ENCODE measurements at regions not wholly inside any gene's neighbourhood (a gene's known extent, or its start where the extent isn't known, plus 50 kb on each side); places are given as distances from the start of the nearest gene placed in this dataset.

GRCh38 chr3:14252321-14253021 is 73.9 kb downstream of the LSM3 start:
- H4K20me1 ChIP-seq (replicated peaks; ENCODE audit: control insufficient read depth, extremely low read depth, insufficient read depth, low read length): no peaks in the 10 kb centered on the region
- H3K9ac ChIP-seq (replicated peaks; ENCODE audit: extremely low read depth, insufficient read depth, low read length): no peak overlapping the region
- no peak overlapping the region for H3K27ac ChIP-seq (ENCODE audit: insufficient read depth, low read depth, low read length)
- H3K79me2 ChIP-seq (ENCODE audit: control insufficient read depth, insufficient read depth, low read length): no peaks in the 10 kb centered on the region
- H3K4me3 ChIP-seq (replicated peaks in 1 of 3; ENCODE audit: insufficient read depth in 1 of 3, low read depth in 1 of 3, low read length in 3 of 3): no peak overlapping the region
- no peaks in the 10 kb centered on the region for H3K4me1 ChIP-seq (ENCODE audit: control insufficient read depth, extremely low read depth, insufficient read depth, low read length)
- H3K36me3 ChIP-seq (ENCODE audit: control insufficient read depth in 2 of 2, extremely low read depth in 1 of 2, insufficient read depth in 2 of 2, low read length in 2 of 2): no peaks in the 10 kb centered on the region
- DNase-seq (ENCODE audit: low read depth, low spot score): no peak
- H2AFZ ChIP-seq (ENCODE audit: low read depth, low read length): no peak overlapping the region
- no peak for FAIRE-seq
- peaks cover 0 to 2% of the 10 kb centered on the region in 2 experiments for H3K27me3 ChIP-seq (ENCODE audit: control insufficient read depth in 2 of 2, insufficient read depth in 2 of 2, low read length in 2 of 2)
- H3K9me3 ChIP-seq (replicated peaks; ENCODE audit: control insufficient read depth, insufficient read depth, low read length): no peaks in the 10 kb centered on the region
- TF ChIP-seq POLR2AphosphoS5 (IDR thresholded peaks at IDR 0.05; ENCODE audit: insufficient read depth, low read depth, low read length) (no peak), GATA2 (IDR thresholded peaks at IDR 0.05; ENCODE audit: insufficient read depth, insufficient read length, low read depth, low read length) (no peak), MYC (IDR thresholded peaks at IDR 0.05; ENCODE audit: low read depth, low read length) (no peak)
- ChIA-PET CTCF (interaction anchor here (1.3 to 1.6 kb wide), 2 partner anchors 9 to 356 kb away, joined by 5 to 6 read pairs; no protein-coding TSS in a partner anchor), POLR2A (no interaction called here)
- BruUV-seq (replicated peaks): no TSS peak
- dilution Hi-C loops (cut with MboI; ENCODE audit: extremely low pct_ligation_motif_present, low sequenced_read_pairs): no loop called here
- intact Hi-C loops (cut with micrococcal nuclease): no loop called here
- no peak overlapping the region for H3K4me2 ChIP-seq (ENCODE audit: insufficient read depth, low read length)
- no peaks in the 10 kb centered on the region for H3K9me1 ChIP-seq (replicated peaks; ENCODE audit: control insufficient read depth, extremely low read depth, insufficient read depth, low read length)

GRCh38 chr3:14253022-14253706 is 74.5 kb downstream of the LSM3 start:
- POLR2A ChIA-PET: no interaction called here
- no peak for DNase-seq (ENCODE audit: low read depth, low spot score)

More at GRCh38 chr3:14253022-14253706, 74.5 kb downstream of the LSM3 start:
- H3K4me2 ChIP-seq (ENCODE audit: insufficient read depth, low read length): no peak overlapping the region
- dilution Hi-C loops (cut with MboI; ENCODE audit: extremely low pct_ligation_motif_present, low sequenced_read_pairs): no loop called here
- no peak for FAIRE-seq
- BruUV-seq (replicated peaks): no TSS peak
- no peak overlapping the region for H2AFZ ChIP-seq (ENCODE audit: low read depth, low read length)
- no peaks in the 10 kb centered on the region for H3K36me3 ChIP-seq (ENCODE audit: control insufficient read depth in 2 of 2, extremely low read depth in 1 of 2, insufficient read depth in 2 of 2, low read length in 2 of 2)
- H3K9me3 ChIP-seq (replicated peaks; ENCODE audit: control insufficient read depth, insufficient read depth, low read length): no peaks in the 10 kb centered on the region
- no peak overlapping the region for H3K27ac ChIP-seq (ENCODE audit: insufficient read depth, low read depth, low read length)
- no peak overlapping the region for H3K4me3 ChIP-seq (replicated peaks in 1 of 3; ENCODE audit: insufficient read depth in 1 of 3, low read depth in 1 of 3, low read length in 3 of 3)
- CTCF ChIA-PET: no interaction called here
- H4K20me1 ChIP-seq (replicated peaks; ENCODE audit: control insufficient read depth, extremely low read depth, insufficient read depth, low read length): no peaks in the 10 kb centered on the region
- H3K79me2 ChIP-seq (ENCODE audit: control insufficient read depth, insufficient read depth, low read length): no peaks in the 10 kb centered on the region
- intact Hi-C loops (cut with micrococcal nuclease): no loop called here
- peaks cover 0 to 2% of the 10 kb centered on the region in 2 experiments for H3K27me3 ChIP-seq (ENCODE audit: control insufficient read depth in 2 of 2, insufficient read depth in 2 of 2, low read length in 2 of 2)
- no peak for TF ChIP-seq FOS (IDR thresholded peaks at IDR 0.05; ENCODE audit: borderline replicate concordance, insufficient read depth, low read length)
- no peak for TF ChIP-seq MAX (IDR thresholded peaks at IDR 0.05; ENCODE audit: insufficient read depth, insufficient read length)
- no peak for TF ChIP-seq POLR2AphosphoS5 (IDR thresholded peaks at IDR 0.05; ENCODE audit: insufficient read depth, low read depth, low read length)
- no peak for TF ChIP-seq POLR2A (IDR thresholded peaks at IDR 0.05; ENCODE audit: low read depth, low read length)
- no peak for TF ChIP-seq JUN (IDR thresholded peaks at IDR 0.05; ENCODE audit: borderline replicate concordance, insufficient read depth, insufficient read length, low read depth)
- TF ChIP-seq MYC (IDR thresholded peaks at IDR 0.05; ENCODE audit: low read depth, low read length): no peak
- TF ChIP-seq EZH2 (IDR thresholded peaks at IDR 0.05; ENCODE audit: borderline replicate concordance, low read depth, low read length, severe bottlenecking): no peak
- TF ChIP-seq CTCF (IDR thresholded peaks at IDR 0.05; ENCODE audit: extremely low read depth in 1 of 2, insufficient read depth in 1 of 2, low read depth in 1 of 2, low read length in 2 of 2): no peak
- no peaks in the 10 kb centered on the region for H3K4me1 ChIP-seq (ENCODE audit: control insufficient read depth, extremely low read depth, insufficient read depth, low read length)
- no peak overlapping the region for H3K9ac ChIP-seq (replicated peaks; ENCODE audit: extremely low read depth, insufficient read depth, low read length)
- H3K9me1 ChIP-seq (replicated peaks; ENCODE audit: control insufficient read depth, extremely low read depth, insufficient read depth, low read length): no peaks in the 10 kb centered on the region
